Epithelial cell of proximal tubule (primary cell): ENCODE measurements at regions not wholly inside any gene's neighbourhood (a gene's known extent, or its start where the extent isn't known, plus 50 kb on each side); places are given as distances from the start of the nearest gene placed in this dataset.
"Not testable (repeated sequence)": the region's sequence is repeated elsewhere in the genome, so short reads cannot be mapped to it uniquely, and the experiment has no call there.

Experiments
- DNase-seq: peaks from one replicate; pipeline ENCODE4 v3.0.0-alpha.2; 2011; ENCODE audit warnings: low read depth
- H3K4me3 ChIP-seq: 2 replicates; pipeline ENCODE4 v1.5.1; 2011; ENCODE audit warnings: low read depth, mild to moderate bottlenecking, low read length
- TF ChIP-seq, protein P1 (sequence below): conservative IDR thresholded peaks from 2 replicates; pipeline ENCODE4 v1.5.1; 2012; ENCODE audit warnings: low read depth, mild to moderate bottlenecking, low read length

DNA sequence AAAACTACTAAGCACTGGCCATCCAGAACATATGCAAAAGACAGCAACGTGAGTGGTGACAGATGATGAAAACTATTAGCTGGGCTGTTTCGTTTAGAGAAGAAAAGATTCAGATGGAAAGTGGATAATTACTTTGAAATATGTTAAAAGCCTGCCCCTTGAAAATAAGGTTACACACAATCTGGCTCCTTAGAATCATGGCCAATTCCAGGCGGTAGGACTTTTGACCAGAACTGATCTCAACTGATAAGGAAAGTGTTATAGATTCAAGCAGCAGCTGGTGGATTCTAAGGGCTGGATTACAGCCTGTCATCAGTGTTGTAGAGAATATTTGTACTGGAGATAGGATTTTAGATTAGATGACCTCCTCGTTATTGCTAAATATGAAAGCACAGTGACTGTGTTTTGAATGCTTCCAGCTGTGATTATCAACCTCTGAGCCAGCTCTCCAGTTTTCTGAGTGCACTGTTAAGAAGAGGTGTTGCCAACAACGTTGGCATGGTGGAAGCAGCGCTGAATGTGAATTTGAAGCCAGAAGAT, 75.1 kb downstream of the KBTBD2 start:
- not testable (repeated sequence) for H3K4me3 ChIP-seq, DNase-seq

DNA sequence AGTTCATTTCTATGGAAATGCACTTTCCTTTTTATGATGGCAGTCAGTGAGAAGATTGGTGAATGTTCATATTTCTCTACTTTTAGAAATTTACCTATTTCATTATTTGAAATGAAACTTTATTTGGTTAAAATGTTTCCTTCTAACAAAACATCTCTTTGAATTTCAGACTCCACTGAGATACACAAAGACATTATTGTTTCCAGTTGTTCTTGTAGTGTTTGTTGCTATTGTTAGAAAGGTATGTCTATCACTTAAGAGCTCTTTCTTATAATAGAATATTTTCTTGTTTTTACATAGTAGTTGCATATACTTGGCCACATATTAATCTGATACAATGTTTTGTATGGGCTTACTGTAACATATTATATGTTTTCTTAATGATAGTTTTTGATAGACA, 76.8 kb downstream of the KBTBD2 start:
- not testable (repeated sequence) for DNase-seq, H3K4me3 ChIP-seq

DNA sequence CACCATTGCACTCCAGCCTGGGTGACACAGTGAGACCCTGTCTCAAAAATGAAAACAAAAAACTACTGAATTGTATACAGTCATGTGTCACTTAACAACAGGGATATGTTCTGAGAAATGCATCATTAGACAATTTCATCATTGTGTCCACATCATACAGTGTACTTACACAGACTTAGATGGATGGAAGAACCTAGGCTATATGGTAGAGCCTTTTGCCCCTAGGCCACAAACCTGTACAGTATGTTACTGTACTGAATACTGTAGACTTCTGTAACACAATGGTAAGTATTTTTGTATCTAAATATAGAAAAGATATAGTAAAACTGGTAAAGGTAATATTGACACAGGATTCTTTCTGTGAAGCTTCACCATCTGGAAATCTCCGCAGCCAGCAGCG, 81.7 kb downstream of the KBTBD2 start:
- DNase-seq = no peak
- no peak overlapping the region for H3K4me3 ChIP-seq
- TF ChIP-seq, protein P1, sequence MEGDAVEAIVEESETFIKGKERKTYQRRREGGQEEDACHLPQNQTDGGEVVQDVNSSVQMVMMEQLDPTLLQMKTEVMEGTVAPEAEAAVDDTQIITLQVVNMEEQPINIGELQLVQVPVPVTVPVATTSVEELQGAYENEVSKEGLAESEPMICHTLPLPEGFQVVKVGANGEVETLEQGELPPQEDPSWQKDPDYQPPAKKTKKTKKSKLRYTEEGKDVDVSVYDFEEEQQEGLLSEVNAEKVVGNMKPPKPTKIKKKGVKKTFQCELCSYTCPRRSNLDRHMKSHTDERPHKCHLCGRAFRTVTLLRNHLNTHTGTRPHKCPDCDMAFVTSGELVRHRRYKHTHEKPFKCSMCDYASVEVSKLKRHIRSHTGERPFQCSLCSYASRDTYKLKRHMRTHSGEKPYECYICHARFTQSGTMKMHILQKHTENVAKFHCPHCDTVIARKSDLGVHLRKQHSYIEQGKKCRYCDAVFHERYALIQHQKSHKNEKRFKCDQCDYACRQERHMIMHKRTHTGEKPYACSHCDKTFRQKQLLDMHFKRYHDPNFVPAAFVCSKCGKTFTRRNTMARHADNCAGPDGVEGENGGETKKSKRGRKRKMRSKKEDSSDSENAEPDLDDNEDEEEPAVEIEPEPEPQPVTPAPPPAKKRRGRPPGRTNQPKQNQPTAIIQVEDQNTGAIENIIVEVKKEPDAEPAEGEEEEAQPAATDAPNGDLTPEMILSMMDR = no peak

DNA sequence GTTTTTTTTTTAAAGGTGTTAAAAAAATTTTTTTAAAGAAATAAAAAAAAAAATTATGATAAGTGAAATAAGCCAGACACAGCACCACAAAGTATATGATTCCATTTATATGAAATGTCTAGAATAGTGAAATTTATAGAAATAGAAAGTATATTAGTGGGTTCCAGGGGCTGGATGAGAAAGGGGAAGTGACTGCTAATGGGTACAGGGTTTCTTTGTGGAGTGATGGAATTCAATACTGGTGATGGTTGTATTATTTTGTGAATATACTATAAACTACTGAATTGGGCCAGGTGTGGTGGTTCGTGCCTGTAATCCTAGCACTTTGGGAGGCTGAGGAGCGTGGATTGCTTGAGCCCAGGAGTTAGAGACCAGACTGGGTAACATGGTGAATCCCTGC, 82.2 kb downstream of the KBTBD2 start:
- TF ChIP-seq, protein P1 = no peak
- DNase-seq = no peak
- H3K4me3 ChIP-seq = no peak overlapping the region

DNA sequence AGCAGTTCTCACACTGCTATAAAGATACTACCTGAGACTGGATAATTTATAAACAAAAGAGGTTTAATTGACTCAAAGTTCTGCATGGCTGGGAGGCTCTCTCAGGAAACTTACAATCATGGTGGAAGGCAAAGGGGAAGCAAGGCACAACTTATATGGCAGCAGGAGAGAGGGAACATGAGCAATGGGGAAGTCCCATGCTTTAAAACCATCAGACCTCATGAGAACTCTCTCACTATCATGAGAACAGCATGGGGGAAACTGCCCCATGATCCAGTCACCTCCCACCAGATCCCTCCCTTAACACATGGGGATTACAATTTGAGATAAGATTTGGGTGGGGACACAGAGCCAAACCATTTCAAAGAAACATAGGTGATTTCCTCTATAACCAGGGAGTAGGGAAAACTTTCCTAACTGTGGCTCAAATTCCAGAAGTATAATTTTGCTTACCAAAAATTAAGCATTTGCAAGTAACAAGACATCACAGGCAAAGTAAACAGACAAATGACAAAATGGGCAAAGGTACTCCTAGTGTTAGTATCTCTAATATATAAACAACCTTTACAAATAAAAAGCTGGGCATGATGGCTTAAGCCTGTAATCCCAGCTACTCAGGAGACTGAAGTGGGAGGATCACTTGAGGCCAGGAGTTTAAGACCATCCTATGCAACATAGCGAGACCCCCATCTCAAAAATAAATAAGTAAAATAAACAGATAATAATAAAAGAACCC, 88.0 kb downstream of the KBTBD2 start:
- TF ChIP-seq, protein P1 = no peak
- DNase-seq = no peak
- H3K4me3 ChIP-seq = no peak overlapping the region

DNA sequence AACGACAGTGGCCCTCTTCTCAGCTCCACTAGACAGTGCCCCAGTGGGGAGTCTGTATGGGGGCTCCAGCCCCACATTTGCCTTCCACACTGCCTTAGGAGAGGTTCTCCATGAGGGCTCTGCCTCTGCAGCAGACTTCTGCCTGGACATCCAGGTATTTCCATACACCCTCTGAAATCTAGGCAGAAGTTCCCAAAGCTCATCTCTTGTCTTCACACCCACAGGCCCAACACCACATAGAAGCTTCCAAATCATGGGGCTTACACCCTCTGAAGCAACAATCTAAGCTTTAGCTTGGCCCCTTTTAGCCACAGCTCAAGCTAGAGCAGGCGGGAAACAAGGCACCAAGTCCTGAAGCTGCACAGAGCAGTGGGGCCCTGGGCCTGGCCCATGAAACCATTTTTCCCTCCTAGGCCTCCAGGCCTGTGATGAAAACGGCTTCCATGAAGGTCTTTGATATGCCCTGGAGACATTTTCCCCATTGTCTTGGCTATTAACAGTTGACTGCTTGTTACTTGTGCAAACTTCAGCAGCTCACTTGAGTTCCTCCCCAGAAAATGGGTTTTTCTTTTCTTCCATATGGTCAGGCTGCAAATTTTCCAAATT, 89.2 kb downstream of the KBTBD2 start:
- no peak for DNase-seq
- no peak overlapping the region for H3K4me3 ChIP-seq
- TF ChIP-seq, protein P1 = no peak

DNA sequence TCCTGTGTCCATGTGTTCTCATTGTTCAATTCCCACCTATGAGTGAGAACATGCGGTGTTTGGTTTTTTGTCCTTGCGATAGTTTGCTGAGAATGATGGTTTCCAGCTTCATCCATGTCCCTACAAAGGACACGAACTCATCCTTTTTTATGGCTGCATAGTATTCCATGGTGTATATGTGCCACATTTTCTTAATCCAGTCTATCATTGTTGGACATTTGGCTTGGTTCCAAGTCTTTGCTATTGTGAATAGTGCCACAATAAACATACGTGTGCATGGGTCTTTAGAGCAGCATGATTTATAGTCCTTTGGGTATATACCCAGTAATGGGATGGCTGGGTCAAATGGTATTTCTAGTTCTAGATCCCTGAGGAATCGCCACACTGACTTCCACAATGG, 98.5 kb downstream of the KBTBD2 start:
- DNase-seq, H3K4me3 ChIP-seq: not testable (repeated sequence)

DNA sequence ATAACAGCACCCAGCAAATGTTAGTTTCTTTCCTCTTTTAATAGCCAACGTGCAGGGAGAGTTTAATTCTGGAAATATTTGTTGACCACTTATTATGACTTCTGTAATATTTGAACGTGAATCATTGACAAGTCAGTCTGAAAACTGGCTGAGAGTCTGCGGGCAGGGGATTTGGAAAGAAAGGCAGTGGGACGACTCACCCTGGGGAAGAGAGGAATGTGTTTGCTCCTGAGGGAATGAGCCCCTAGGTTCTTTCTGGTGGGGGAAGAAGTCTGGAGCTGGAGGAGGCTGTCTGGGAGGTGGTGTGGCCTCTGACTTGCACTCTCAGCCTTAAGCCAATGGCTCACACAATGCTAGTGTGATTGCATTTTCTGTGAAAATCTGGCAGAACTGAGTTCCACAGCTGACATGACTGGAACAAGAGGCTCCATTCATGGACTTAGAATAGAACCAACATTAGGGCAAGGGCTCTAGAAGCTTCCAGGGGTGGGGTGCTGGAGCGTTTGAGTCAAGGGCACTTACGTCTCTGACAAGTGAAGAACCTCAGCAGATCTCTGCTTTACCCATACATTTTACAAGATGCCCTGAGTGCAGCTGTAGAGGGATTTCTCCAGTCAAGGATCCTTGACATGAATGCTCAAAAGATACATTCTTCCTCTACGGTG, 100.7 kb downstream of the KBTBD2 start:
- not testable (repeated sequence) for DNase-seq, H3K4me3 ChIP-seq

DNA sequence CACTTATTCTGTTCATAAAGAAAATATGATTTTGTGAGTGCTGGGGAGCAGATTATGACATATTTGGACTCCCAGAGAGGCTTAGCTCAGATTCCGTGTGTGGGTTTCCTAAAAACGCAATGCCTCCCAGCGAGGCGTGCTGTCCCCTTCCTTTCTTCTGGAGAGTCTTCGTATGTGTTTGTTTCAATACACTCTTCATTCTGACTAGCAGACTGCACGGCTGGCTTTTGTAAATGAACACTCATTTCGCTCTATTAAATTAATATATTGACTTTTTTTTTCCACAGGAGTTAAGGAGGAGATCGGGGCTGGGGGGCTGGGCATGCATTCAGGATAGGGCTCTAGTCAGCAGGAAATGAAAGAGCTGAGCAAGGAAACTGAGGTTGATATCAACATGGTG, 102.3 kb downstream of the KBTBD2 start:
- not testable (repeated sequence) for H3K4me3 ChIP-seq, DNase-seq

DNA sequence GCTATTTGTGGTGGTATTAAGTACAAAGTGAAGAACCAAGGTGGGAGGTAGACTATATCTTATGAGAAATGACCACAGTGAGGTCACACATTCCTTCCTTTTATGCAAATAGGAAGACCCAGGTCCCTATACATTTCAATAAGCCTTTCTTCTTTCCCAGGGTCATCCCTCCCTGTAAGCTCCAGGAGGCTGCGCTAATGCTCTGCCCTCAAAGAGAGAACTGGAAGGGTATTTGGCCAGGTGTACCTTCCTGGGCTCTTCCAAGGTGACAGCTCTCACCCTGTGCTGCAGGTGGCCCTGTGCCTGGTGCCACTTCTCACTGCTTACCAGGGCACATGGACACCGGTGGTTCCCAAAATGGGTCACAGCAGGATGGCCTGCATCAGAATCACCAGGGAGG, 103.4 kb downstream of the KBTBD2 start:
- not testable (repeated sequence) for H3K4me3 ChIP-seq, DNase-seq
